Activated CD4-positive, CD25-positive, alpha-beta regulatory T cell treated with anti-CD3 and anti-CD28 coated beads, Interleukin-2, amount 50 U/mL, for 72 hours (primary cell): ENCODE measurements at regions not wholly inside any gene's neighbourhood (a gene's known extent, or its start where the extent isn't known, plus 50 kb on each side); places are given as distances from the start of the nearest gene placed in this dataset.
"Not testable (repeated sequence)": the region's sequence is repeated elsewhere in the genome, so short reads cannot be mapped to it uniquely, and the experiment has no call there.

ENCODE experiments used
- DNase-seq: peaks from one replicate; pipeline ENCODE4 v3.0.0; 2021

DNA sequence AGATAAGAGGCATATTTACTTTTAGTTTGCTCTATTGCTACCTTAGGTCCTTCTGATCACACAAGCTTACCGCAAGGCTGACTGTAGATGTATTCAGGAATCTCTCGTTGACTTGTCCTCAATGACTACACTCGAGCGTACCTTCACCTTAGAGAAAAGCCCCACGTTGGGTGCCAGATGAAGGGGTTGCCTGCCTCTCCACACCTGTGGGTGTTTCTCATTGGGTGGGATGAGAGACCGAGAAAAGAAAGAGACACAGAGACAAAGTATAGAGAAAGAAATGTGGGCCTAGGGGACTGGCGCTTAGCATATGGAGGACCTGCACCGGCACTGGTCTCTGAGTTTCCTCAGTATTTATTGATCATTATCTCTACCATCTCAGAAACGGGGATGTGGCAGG, 51.8 kb downstream of the ASCL4 start:
- DNase-seq, result no peak

DNA sequence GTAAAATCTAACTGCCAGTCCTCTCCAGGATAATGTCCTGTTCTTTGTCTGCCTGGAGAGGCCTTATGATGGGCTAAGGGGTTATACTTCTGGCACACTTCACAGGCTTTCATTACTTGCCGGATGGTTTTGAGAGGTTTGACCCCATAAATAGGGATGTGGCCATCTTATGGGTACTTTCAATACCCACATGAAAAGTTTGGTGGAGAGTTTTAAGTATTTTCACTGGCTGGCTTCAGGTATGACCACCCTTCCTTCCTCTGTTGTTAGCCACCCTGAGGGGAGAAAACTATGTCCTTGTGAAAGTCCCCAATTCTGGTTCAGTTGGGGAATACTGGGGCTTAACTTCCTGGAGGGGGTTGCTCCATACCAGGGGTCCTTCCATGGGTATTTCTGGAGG, 54.8 kb downstream of the ASCL4 start:
- no peak for DNase-seq

DNA sequence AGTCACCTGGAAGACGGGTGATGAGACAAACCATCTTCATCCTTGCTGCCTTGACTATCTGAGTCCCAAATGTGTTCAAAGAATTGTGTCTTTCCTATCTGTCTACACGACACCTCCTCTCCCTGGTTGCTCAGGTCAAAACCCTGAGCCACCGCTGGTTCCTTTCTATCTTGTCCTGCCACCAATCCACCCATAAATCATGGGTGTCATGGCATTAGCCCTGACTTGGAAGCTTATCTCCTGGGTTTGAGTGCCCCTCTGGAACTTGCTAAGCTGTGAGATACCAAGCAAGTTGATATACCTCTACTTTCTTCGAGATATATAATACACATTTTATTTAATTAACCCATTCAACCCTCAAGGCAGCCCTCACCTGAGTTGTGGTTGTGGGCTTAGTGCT, 57.9 kb downstream of the ASCL4 start:
- no peak for DNase-seq

DNA sequence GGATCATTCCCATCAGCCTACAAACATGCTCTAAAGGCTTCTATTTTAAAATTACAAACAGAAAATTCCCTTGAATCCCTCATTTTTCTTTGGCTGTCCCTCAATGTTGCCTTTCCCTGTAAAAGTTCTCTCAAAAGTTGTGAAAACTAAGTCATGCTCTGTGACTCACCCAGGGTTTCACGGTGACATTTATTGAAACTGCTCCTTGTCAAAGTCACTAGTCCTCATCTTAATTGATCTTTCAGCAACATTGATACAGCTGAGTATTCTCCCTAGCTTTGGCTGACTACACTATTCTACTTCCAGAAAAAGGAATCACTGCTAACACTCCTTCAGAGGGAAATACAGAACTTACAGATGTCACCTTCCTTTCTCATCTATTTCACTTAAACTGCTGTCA, 65.7 kb downstream of the ASCL4 start:
- DNase-seq, result no peak

DNA sequence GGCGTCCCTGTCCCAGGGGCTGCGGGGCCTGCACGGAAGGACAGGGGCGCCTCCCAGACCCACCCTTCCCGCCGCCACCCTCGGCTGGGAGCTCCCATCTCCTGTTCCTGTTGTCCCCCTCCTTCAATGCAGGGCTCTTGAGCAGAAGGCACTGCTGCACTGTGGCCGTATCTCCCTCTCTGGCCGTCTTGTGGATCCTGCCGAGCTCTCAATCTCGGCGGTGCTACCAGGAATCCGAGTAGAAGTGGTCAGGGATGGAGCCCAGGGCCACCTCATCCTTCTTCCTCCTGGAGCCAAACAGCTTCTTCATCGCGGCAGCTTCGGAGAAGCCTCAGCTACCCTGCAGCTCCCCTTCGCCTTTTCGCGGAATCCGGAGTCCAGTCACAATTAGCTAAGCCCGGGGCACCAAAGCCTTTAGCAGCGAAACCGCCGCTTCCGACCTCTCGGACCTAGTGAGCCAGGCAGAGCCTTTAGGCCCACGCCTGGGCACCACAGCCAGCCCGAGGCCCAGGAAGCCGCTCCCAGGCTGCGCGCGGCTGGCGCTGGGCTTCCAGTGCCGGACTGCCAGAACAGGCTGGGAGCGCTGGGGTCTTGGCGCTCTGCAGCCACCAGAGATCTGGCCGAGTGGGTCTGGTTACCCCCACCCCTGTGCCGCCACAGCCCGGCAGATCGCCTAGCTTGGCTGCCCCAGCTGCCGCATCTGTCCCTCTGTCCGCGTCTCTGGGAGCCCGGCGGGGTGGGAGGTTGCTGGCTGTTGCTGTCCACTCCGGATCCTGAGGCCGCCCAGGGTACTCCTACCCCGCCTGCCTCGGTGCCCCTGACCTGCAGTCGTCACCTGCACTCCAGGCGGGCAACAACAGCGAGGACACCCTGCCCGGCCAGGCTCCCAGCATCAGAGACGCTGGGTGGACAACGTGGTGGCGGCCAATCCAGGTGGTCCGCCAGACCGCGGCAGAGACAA, 69.1 kb downstream of the ASCL4 start:
- DNase-seq, result no peak

DNA sequence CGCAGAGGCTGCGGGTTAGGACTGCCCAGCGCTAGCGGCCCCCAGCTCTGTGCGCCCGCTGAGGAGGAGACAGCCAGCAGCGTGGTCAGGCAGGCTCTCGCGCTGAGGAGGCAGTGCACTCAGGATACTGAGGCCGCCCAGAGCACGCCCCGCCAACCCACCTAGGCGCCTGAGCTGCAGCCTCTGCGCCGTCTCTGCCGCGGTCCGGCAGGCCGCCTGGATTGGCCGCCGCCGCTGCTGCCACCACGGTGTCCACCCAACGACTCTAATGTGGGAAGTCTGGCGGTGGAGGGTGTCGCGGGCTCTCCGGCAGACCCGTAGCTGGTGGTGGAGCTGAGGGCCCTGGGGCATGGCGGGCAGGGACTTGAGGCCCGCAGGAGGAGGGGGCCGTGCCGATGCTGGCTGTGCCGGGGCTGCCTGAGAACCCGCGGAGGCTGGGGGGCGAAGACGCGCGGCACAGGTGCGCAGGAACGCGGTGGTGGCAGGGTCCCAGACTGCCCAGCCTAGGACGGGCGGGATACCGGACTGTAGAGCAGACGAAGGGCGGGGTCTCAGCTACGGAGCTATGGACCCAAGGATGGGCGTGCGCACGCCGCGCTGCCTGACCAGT, 69.9 kb downstream of the ASCL4 start:
- no peak for DNase-seq

DNA sequence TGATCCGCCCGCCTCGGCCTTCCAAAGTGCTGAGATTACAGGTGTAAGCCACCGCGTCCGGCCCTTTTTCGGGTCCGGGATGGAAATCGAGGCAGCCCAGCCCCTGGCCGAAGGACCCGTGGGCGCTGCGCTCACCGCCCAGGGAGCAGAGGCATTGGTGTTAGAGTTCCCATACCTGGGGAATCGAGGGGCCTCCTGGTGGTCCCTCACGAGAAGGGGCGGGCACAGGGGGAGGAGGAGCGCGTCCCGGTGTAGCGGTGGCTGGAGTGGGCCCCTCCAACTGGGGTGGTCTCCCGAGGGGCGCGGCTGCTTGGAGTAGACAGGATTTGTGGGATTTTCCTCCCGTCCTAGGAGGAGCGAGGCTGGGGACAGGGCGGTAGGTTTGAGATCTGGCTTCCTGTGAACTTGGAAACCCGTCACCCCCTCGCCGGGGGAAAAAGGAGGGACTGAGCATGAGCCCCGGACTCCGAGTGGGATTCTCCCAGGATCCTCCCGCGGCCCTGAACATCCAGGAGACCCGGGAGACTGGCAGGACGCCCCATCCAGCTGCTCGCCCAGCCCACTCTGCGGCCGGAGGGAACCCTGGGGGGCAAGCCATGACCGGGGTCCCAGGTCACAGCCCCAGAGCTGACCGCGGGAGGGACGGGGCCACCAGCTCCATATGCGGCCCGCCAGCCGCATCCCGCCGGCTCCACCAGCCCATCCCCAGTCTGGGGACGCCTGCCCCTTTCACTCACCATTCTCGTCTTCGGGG, 70.9 kb downstream of the ASCL4 start:
- DNase-seq, result no peak

DNA sequence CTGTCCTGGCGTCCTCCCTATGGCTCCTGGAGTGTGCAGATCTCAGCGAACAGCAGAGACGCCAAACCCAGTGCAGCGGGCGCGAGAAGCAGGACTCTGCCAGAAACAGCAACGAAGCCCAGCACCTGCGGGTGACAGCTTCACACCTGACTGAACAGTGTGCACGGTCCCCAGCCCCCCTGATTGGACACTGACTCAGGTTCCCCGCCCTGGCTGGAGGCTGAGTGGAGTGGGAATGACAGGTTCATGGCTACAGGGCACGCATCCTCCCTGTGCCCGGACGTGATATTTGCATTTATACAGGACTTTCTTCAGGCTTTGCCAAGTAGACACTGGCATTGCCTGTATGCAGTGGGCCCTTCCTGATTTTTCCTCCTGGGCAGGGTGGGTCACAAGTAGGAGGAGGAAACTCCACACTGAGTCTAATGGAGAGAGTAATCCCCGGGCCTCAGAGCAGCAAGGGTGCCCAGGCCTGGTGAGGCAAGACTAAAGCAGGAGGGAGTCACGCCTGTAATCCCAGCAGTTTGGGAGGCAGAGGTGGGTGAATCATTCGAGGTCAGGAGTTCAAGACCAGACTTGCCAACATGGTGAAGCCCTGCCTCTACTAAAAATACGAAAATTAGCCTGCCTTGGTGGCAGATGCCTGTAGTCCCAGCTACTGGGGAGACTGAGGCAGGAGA, 71.6 kb downstream of the ASCL4 start:
- DNase-seq, result no peak

DNA sequence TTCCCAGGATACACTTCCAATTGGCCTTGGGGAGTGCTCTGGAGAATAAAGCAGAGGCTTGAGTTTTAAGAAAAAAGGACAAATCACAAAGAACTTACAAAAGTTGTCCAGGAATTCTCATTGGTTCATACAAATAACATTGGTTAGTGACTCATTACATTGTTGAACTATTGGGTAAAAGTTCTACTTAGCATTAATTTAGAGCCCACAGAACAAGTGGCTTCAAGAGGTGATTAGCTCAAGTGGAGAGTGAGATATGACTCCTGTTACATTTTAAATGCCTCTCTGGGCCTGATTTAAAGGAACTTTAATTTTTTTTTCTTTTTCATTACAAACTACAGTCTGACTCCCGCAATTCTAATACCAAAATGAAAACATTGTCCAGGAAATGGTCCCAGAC, 72.9 kb downstream of the ASCL4 start:
- no peak for DNase-seq

DNA sequence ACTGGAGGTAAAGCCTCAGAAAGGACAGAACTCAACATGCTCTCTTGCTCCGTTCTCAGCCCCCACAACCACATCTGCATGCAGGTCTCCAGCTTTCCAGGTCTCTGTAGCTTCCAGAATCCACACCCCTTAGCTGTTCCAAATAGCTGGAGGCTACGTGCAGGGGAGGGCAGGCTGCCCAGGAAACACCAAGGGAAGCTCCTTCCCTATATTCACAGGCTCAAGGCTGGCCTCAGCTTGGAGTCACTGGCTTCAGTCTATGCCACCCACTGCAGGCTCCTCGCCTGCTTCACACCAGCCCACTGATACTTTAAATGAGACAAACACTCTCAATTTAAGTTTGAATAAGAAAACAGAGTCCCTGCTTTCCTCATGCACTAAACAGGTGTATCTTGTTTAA, 73.3 kb downstream of the ASCL4 start:
- no peak for DNase-seq

DNA sequence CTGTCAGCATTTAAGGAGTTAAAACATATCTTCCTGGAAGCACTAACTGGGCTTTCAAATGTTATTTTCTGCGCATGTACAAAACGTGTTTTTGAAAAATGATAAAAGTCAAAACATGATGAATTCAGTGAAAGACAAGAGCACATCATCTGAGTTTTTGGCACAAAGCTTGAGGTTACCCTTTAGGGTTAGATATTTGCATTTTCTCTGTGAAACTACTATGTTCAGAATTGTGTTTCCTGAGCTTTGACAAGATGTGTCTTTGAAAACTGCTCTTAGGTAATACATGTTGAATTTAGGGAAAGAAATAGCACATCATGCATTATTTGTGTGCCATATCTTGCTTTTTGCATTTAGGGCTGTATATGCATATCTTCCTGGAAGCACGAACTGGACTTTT, 79.0 kb downstream of the ASCL4 start:
- DNase-seq, result no peak

DNA sequence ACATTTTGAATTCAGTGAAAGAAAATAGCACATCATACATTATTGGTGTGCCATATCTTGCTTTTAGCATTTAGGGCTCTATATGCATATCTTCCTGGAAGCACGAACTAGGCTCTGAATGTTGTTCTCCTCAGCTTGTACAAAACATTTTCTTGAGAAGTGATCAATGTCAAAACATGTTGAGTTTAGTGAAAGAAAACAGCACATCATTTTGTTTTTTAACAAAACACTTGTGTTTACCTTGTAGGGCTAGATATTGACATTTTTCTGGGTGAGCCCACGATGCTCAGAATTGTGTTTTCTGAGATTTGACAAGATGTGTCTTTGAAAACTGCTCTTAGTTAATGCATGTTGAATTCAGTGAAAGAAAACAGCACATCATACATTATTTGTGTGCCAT, 81.0 kb downstream of the ASCL4 start:
- DNase-seq, result no peak

DNA sequence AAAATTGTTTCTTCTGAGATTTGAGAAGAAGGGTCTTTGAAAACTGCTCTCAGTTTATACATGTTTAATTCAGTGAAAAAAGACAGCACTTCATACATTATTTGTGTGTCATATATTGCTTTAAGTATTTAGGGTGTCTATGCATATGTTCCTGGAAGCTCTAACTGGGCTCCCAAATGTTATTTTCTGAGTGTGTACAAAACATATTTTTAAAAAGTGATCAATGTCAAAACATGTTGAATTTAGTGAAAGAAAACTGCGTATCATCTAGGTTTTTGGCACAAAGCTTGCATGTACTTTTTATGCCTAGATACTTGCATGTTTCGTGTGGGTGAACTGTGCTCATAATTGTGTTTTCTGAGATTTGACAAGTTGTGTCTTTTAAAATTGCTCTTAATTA, 81.6 kb downstream of the ASCL4 start:
- no peak for DNase-seq

DNA sequence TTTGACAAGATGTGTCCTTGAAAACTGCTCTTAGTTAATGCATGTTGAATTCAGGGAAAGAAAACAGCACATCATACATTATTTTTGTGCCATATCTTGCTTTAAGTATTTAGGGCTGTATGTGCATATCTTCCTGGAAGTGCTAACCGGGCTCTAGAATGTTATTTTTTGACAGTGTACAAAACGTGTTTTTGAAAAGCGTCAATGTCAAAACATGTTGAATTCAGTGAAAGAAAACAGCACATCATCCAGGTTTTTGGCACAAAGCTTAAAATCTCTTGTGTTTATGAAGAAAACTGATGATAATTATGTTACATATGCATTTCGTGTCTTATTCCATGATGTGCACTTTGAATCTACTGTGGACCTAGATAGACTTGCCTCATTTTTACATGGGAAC, 82.7 kb downstream of the ASCL4 start:
- no peak for DNase-seq

DNA sequence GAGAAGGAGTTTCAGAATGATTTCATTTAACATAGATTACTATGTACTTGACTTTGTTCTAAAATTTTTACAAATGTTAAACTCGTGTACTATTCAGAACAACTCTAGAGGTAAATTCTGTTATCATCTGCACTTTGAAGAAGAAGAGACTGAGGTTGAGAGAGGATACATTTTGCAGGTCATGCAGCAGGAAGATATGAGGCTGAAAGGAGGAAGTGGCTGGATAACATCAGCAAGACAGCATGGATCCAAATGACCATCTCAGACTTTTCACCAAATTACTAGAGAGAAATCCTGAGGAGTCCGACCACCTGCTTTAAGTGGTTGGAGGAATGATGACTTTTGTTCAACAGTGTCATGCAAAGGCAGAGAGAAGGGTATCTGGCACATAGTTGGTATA, 84.9 kb downstream of the ASCL4 start:
- DNase-seq, result no peak

DNA sequence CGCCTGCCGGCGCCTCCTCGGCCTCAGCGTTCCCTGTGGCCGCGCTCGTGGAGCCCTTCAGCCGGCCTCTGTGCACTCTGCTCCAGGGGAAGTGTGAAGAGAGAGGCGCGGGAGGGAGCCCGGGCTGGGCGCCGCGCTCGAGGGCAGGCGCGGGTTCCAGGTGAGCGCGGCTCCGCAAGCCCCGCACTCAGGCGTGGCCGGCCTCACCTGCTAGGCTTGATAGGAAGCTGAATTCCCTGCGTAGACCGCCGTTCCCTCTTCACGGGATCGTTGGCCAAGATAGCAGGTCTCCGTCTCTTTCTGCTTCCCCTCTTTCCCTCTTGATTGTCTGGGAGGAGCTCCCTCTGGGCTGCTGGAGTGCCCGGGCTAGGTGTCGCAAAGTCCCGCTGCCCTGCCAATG, 89.7 kb downstream of the ASCL4 start:
- DNase-seq, result no peak

DNA sequence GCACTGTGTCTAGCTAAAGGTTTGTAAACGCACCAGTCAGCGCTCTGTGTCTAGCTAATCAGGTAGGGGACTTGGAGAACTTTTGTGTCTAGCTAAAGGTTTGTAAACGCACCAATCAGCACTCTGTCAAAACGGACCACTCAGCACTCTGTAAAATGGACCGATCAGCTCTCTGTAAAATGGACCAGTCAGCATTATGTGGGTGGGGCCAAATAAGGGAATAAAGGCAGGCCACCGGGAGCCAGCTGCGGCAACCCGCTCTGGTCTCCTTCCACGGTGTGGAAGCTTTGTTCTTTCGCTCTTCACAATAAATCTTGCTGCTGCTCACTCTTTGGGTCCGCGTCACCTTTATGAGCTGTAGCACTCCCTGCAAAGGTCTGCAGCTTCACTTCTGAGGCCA, 90.2 kb downstream of the ASCL4 start:
- DNase-seq, result not testable (repeated sequence)

DNA sequence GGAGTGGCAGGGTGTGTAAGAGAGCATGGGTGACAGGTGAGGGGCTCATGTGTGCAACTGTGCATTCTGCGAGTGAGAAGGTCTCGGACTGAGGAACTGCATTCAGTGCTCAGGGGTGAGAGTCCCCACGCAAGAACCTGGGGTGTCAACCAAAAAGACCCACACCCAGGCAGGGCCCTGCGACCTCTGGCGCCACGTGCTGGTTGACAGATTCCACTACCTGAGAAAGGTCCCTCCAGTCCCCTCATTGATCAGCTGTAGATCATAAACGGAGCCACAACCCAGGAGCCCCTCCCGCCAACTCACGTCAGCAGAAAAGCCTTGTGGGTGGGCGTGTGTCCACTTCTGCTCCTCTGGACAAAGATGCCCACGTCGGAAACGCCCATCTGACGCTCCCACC, 98.7 kb downstream of the ASCL4 start:
- no peak for DNase-seq

DNA sequence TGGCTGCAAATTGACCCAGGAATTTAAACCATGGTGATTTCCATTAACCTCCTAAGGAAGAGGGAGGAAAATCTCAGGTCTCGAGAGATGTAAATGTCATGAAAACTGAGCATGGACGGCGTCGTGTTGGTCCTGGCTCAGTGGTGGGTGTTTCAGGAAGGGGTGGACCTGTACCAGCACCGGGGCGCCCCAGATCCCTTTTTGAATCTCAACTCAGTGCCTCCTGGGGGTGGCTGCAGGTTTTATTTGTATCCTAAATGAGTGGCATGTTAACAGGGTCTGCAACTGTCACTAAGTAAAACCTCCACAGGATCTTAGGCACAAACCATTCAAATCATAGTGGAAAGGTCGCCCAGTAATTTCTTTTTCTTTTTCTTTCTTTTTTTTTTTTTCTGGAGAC, 101.3 kb downstream of the ASCL4 start:
- DNase-seq, result no peak

DNA sequence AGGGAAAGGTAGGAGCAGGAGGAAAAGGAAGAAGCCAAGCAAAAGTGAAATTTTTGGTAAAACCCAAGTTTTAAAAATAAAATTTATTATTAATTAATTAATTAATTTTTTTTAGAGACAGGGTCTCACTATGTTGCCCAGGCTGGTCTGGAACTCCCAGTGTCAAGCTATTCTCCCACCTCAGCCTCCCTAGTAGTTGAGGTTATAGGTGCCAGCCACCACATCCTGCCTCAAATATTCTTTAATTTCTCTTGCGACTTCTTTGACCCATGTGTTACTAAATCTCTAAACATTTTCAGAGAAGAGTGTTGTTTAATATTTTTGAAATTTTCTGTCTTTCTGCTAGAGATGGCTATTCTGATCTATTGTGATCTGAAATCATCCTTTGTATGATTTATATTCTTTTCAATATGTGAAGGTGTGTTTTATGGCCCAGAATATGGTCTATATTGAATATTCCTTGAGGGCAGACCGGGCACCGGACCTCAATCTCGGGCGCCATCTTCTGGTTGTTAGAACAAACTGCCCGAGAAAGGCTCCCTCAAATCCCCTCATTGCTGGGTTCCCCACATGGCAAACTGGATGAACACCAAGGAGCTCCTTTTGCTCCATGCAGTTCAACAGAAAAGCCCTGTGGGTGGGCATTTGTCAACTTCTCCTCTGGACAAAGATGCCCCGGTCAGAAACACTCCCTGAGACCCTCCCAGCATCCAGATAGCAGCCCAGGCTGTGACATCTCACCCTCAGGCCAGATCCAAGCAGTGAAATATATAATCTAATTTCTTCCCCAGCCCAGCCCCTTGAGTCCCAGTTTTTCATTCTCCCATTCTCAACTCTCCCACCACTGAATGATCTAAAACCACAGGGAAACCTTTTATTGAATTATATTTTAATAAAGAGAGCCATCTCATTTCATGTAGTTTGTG, 110.5 kb downstream of the ASCL4 start:
- DNase-seq, result peak; percentile 37

DNA sequence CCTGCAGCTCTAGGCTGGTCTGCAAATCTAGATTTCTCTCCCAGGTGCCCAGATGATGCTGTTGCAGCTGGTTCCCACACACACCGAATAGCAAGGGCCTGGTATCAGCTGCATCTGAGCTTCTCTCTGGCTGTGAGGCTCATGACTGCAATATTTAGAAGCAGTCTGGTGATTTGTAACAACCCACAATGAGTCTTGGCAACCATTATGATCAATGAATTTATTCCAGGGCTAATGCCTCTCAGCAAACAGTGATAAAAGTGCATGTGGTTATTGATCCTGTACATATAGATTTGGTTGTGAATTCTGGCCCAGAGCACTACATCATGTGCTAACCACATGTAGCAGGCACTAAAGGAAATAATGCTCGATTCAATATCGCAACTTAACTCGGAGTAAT, 114.3 kb downstream of the ASCL4 start:
- no peak for DNase-seq

DNA sequence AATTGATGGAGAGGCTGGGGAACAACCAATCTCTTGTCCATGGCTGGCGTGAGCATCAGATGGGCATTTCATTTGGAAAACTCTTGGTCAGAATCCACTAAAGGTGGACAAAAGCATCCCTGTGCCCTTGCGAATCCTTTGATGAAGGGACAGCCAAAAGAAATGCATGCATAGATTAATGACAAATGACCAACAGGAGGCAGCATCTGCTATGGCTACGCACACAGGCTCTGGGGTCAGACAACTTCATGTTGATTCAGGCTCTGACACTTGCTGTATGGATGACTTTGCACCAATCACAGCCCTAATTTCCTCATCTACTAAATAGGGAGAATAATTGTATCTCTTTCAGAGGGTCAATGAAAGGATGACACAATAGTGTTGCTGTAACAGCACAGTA, 117.5 kb downstream of the ASCL4 start:
- no peak for DNase-seq
